Astrocyte (in vitro differentiated cells and primary cell): ENCODE measurements at regions not wholly inside any gene's neighbourhood (a gene's known extent, or its start where the extent isn't known, plus 50 kb on each side); places are given as distances from the start of the nearest gene placed in this dataset.

ENCODE experiments used
- DNase-seq: peaks from one replicate; pipeline ENCODE4 v3.0.0-alpha.2; 2010; ENCODE audit warnings: low read depth
- FAIRE-seq: peaks from 2 replicates; lab custom pipeline; 2011; peaks lifted over from hg19 to GRCh38; lab: Jason Lieb, UNC
- H2AFZ ChIP-seq: 2 replicates; pipeline ENCODE4 v1.6.0; 2012; ENCODE audit warnings: low read depth, low read length, inconsistent platforms
- H3K27ac ChIP-seq: 2 replicates; pipeline ENCODE4 v1.5.1; 2011; ENCODE audit warnings: low read depth, low read length, inconsistent platforms
- H3K27me3 ChIP-seq: 2 replicates; pipeline ENCODE4 v1.6.0; 2011; ENCODE audit warnings: low read length, inconsistent platforms; ENCODE audit not compliant: insufficient read depth
- H3K36me3 ChIP-seq: 2 replicates; pipeline ENCODE4 v1.5.1; 2011; ENCODE audit warnings: low read length, inconsistent platforms; ENCODE audit not compliant: insufficient read depth
- H3K4me1 ChIP-seq: 2 replicates; pipeline ENCODE4 v1.5.1; 2011; ENCODE audit warnings: low read length, inconsistent platforms; ENCODE audit not compliant: insufficient read depth
- H3K4me2 ChIP-seq: 2 replicates; pipeline ENCODE4 v1.6.0; 2012; ENCODE audit warnings: low read length, inconsistent platforms
- H3K4me3 ChIP-seq: 2 replicates; pipeline ENCODE4 v1.5.1; 2011; ENCODE audit warnings: low read depth, mild to moderate bottlenecking, low read length, inconsistent platforms; ENCODE audit not compliant: insufficient read depth
- H3K79me2 ChIP-seq: 2 replicates; pipeline ENCODE4 v1.6.0; 2012; ENCODE audit warnings: mild to moderate bottlenecking, low read length, inconsistent platforms; ENCODE audit not compliant: insufficient read depth
- H3K9ac ChIP-seq: 2 replicates; pipeline ENCODE4 v1.6.0; 2012; ENCODE audit warnings: mild to moderate bottlenecking, low read length, inconsistent platforms
- H3K9me3 ChIP-seq: 2 replicates; pipeline ENCODE4 v1.5.1; 2012; ENCODE audit warnings: low read depth, mild to moderate bottlenecking, low read length, inconsistent platforms; ENCODE audit not compliant: insufficient read depth
- H4K20me1 ChIP-seq: 2 replicates; pipeline ENCODE4 v1.6.0; 2012; ENCODE audit warnings: low read length, inconsistent platforms; ENCODE audit not compliant: insufficient read depth
- H3K27ac Mint-ChIP-seq: one replicate; pipeline ENCODE4 v1.8.0; 2021; ENCODE audit warnings: mild to moderate bottlenecking, mixed read lengths; ENCODE audit not compliant: unreplicated experiment
- H3K27me3 Mint-ChIP-seq: one replicate; pipeline ENCODE4 v1.8.0; 2021; ENCODE audit warnings: low read depth, mixed read lengths; ENCODE audit not compliant: unreplicated experiment
- H3K36me3 Mint-ChIP-seq: one replicate; pipeline ENCODE4 v1.8.0; 2021; ENCODE audit warnings: low read depth, mixed read lengths; ENCODE audit not compliant: unreplicated experiment
- H3K4me1 Mint-ChIP-seq: one replicate; pipeline ENCODE4 v1.8.0; 2021; ENCODE audit warnings: low read depth, mixed read lengths; ENCODE audit not compliant: unreplicated experiment
- H3K4me3 Mint-ChIP-seq: one replicate; pipeline ENCODE4 v1.8.0; 2021; ENCODE audit warnings: mild to moderate bottlenecking, moderate library complexity, mixed read lengths; ENCODE audit not compliant: unreplicated experiment
- H3K9me3 Mint-ChIP-seq: one replicate; pipeline ENCODE4 v1.8.0; 2021; ENCODE audit warnings: mild to moderate bottlenecking, mixed read lengths; ENCODE audit not compliant: unreplicated experiment
- EZH2 ChIP-seq: IDR thresholded peaks from 2 replicates; pipeline ENCODE4 v1.6.1; 2012; ENCODE audit warnings: mild to moderate bottlenecking, low read length, inconsistent platforms; ENCODE audit not compliant: insufficient read depth
- TF ChIP-seq, protein P1 (sequence below): IDR thresholded peaks from 2 replicates; pipeline ENCODE4 v1.5.1; 2011; ENCODE audit warnings: low read depth, mild to moderate bottlenecking, inconsistent platforms, low read length, moderate library complexity; ENCODE audit not compliant: insufficient read depth

DNA sequence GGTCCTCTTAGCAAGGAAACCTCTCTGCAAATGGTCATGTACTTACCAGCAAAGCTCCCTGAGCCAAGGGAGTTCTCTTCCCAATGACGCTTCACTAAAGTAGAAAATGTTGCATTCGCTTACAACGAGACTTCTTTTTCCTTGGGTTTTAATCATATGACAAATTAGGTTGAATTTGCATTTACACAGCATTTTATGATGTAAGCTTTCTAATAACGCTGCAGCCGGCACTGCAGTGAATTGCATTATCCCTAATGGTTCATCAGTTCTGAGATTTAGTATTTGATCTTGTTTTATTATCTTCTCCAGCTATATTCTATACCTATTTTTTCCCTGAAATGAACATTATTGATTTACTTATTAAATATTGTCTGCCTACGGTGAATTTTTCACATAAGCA, 339.3 kb upstream of the PFKP start:
- FAIRE-seq, result no peak
- no peaks in the 10 kb centered on the region for H3K79me2 ChIP-seq
- no peak overlapping the region for H3K4me2 ChIP-seq
- peaks cover 5% of the 10 kb centered on the region for H3K9me3 ChIP-seq
- H3K36me3 ChIP-seq, result no peaks in the 10 kb centered on the region
- Mint-ChIP-seq H3K27ac (no peak overlapping the region), H3K4me1 (no peaks in the 10 kb centered on the region), H3K9me3 (no peaks in the 10 kb centered on the region), H3K27me3 (peaks cover 7% of the 10 kb centered on the region), H3K36me3 (no peaks in the 10 kb centered on the region), H3K4me3 (no peak overlapping the region)
- H3K27ac ChIP-seq, result no peak overlapping the region
- H3K9ac ChIP-seq, result no peak overlapping the region
- no peaks in the 10 kb centered on the region for H4K20me1 ChIP-seq
- DNase-seq, result no peak
- H3K4me1 ChIP-seq, result no peaks in the 10 kb centered on the region
- no peaks in the 10 kb centered on the region for H3K27me3 ChIP-seq
- H2AFZ ChIP-seq, result no peak overlapping the region
- no peak overlapping the region for H3K4me3 ChIP-seq
- no peak for TF ChIP-seq EZH2

GRCh38 chr10:2716596-2716995, 350.8 kb upstream of the PFKP start:
- peaks cover 3% of the 10 kb centered on the region for H3K9me3 Mint-ChIP-seq
- no peak overlapping the region for H3K27ac Mint-ChIP-seq
- H4K20me1 ChIP-seq, result no peaks in the 10 kb centered on the region
- H3K79me2 ChIP-seq, result no peaks in the 10 kb centered on the region
- H3K4me3 Mint-ChIP-seq, result no peak overlapping the region
- H3K4me3 ChIP-seq, result no peak overlapping the region
- H3K4me1 ChIP-seq, result no peaks in the 10 kb centered on the region
- H3K9ac ChIP-seq, result no peak overlapping the region
- H2AFZ ChIP-seq, result no peak overlapping the region
- H3K36me3 Mint-ChIP-seq, result no peaks in the 10 kb centered on the region
- FAIRE-seq (no peak), DNase-seq (no peak)
- no peak overlapping the region for H3K27ac ChIP-seq
- H3K27me3 ChIP-seq, result no peaks in the 10 kb centered on the region
- no peaks in the 10 kb centered on the region for H3K36me3 ChIP-seq
- H3K4me1 Mint-ChIP-seq, result no peaks in the 10 kb centered on the region
- no peak overlapping the region for H3K4me2 ChIP-seq
- no peaks in the 10 kb centered on the region for H3K9me3 ChIP-seq
- H3K27me3 Mint-ChIP-seq, result no peaks in the 10 kb centered on the region
- no peak for TF ChIP-seq EZH2
- TF ChIP-seq, protein P1, sequence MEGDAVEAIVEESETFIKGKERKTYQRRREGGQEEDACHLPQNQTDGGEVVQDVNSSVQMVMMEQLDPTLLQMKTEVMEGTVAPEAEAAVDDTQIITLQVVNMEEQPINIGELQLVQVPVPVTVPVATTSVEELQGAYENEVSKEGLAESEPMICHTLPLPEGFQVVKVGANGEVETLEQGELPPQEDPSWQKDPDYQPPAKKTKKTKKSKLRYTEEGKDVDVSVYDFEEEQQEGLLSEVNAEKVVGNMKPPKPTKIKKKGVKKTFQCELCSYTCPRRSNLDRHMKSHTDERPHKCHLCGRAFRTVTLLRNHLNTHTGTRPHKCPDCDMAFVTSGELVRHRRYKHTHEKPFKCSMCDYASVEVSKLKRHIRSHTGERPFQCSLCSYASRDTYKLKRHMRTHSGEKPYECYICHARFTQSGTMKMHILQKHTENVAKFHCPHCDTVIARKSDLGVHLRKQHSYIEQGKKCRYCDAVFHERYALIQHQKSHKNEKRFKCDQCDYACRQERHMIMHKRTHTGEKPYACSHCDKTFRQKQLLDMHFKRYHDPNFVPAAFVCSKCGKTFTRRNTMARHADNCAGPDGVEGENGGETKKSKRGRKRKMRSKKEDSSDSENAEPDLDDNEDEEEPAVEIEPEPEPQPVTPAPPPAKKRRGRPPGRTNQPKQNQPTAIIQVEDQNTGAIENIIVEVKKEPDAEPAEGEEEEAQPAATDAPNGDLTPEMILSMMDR, result no peak

DNA sequence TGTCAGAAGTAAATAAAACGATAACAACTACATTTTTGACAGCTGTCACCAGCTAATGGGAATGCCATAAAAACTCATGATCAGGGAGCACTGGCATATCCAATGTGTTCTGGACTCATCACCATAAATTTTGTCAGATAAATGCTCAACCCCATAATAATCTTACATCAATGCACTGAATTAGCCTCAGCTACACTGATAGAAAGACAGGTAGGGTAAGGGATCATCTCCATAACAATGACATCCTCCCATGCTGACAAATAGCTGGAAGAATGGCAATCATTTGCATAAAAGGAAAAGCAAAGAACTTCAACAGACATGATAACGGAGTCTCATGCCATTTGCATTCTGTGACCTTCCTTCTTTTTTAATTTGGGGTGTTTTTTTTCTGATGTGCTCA, 352.8 kb upstream of the PFKP start:
- no peak overlapping the region for H3K4me3 ChIP-seq
- H3K4me1 ChIP-seq, result no peaks in the 10 kb centered on the region
- H3K4me2 ChIP-seq, result no peak overlapping the region
- DNase-seq (no peak), FAIRE-seq (no peak)
- H3K9ac ChIP-seq, result no peak overlapping the region
- H4K20me1 ChIP-seq, result no peaks in the 10 kb centered on the region
- no peak overlapping the region for H3K27ac Mint-ChIP-seq
- H3K9me3 Mint-ChIP-seq, result peaks cover 18% of the 10 kb centered on the region
- no peaks in the 10 kb centered on the region for H3K4me1 Mint-ChIP-seq
- H3K27ac ChIP-seq, result no peak overlapping the region
- H3K4me3 Mint-ChIP-seq, result no peak overlapping the region
- H3K27me3 Mint-ChIP-seq, result no peaks in the 10 kb centered on the region
- no peaks in the 10 kb centered on the region for H3K9me3 ChIP-seq
- TF ChIP-seq, protein P1, result no peak
- TF ChIP-seq EZH2, result no peak
- H2AFZ ChIP-seq, result no peak overlapping the region
- no peaks in the 10 kb centered on the region for H3K36me3 ChIP-seq
- H3K27me3 ChIP-seq, result no peaks in the 10 kb centered on the region
- H3K36me3 Mint-ChIP-seq, result no peaks in the 10 kb centered on the region
- H3K79me2 ChIP-seq, result no peaks in the 10 kb centered on the region
